AG09309 (cell line): ENCODE measurements at regions not wholly inside any gene's neighbourhood (a gene's known extent, or its start where the extent isn't known, plus 50 kb on each side); places are given as distances from the start of the nearest gene placed in this dataset.

Source experiments
- DNase-seq: peaks from one replicate; pipeline ENCODE4 v3.0.0-alpha.2; 2010; ENCODE audit warnings: low read depth
- H3K4me3 ChIP-seq: 2 replicates; pipeline ENCODE4 v1.5.1; 2011; ENCODE audit warnings: mild to moderate bottlenecking, low read depth, low read length, moderate library complexity; ENCODE audit not compliant: control insufficient read depth
- TF ChIP-seq, protein P1 (sequence below): IDR thresholded peaks from 2 replicates; pipeline ENCODE4 v1.5.1; 2011; ENCODE audit warnings: mild to moderate bottlenecking, low read depth, low read length, inconsistent platforms; ENCODE audit not compliant: insufficient read depth, control insufficient read depth; ENCODE audit errors: missing control alignments

GRCh38 chr13:89609318-89609717 is 1738.2 kb upstream of the MIR17HG start:
- TF ChIP-seq, protein P1, sequence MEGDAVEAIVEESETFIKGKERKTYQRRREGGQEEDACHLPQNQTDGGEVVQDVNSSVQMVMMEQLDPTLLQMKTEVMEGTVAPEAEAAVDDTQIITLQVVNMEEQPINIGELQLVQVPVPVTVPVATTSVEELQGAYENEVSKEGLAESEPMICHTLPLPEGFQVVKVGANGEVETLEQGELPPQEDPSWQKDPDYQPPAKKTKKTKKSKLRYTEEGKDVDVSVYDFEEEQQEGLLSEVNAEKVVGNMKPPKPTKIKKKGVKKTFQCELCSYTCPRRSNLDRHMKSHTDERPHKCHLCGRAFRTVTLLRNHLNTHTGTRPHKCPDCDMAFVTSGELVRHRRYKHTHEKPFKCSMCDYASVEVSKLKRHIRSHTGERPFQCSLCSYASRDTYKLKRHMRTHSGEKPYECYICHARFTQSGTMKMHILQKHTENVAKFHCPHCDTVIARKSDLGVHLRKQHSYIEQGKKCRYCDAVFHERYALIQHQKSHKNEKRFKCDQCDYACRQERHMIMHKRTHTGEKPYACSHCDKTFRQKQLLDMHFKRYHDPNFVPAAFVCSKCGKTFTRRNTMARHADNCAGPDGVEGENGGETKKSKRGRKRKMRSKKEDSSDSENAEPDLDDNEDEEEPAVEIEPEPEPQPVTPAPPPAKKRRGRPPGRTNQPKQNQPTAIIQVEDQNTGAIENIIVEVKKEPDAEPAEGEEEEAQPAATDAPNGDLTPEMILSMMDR = no peak
- DNase-seq = no peak
- H3K4me3 ChIP-seq = no peak overlapping the region

- no peak overlapping the region for H3K4me3 ChIP-seq
- TF ChIP-seq, protein P1 = no peak
- DNase-seq = no peak
Observed at GRCh38 chr13:89610331-89610730, 1737.2 kb upstream of the MIR17HG start.

DNA sequence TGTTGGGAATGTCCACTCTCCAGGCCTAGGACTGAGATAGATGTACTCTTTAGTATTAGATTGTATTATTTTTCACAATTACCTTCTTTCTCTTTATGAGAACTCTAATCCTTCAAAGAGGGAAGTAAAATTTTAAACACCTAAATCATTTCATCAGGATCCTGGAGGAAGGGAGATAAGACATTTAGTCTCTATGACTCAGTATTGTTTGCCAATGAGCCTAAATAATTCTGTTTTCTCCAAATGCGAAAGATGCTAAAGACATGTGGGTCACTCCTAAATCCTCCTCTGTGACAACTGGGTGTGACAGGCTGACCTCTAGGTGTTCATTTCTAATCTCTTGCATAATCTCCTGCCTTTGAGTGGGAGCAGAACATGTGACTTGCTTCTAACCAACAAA is 1736.6 kb upstream of the MIR17HG start:
- TF ChIP-seq, protein P1 = no peak

GRCh38 chr13:89627996-89628395 is 1719.5 kb upstream of the MIR17HG start:
- no peak overlapping the region for H3K4me3 ChIP-seq
- no peak for DNase-seq
- TF ChIP-seq, protein P1 = no peak

More for the DNA sequence above, 1736.6 kb upstream of the MIR17HG start:
- H3K4me3 ChIP-seq = no peak overlapping the region
- DNase-seq = no peak

DNA sequence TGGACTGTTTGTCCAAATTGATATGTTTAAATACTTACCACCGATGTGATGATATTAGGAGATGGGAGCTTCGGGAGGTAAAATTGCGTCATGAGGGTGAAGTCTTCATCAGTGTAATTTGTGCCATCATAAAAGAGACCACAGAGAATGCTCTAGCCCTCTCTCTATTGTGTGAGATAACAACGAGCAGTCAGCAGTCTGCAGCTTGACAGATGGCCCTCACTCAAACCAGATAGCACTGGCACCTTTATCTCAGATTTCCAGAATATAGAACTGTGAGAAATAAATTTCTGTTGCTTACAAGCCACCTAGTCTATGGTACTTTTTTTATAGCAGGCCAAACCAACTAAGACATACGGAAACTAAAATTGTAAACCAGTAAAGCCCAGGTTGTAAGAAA is 1718.9 kb upstream of the MIR17HG start:
- no peak overlapping the region for H3K4me3 ChIP-seq
- TF ChIP-seq, protein P1 = no peak
- no peak for DNase-seq

DNA sequence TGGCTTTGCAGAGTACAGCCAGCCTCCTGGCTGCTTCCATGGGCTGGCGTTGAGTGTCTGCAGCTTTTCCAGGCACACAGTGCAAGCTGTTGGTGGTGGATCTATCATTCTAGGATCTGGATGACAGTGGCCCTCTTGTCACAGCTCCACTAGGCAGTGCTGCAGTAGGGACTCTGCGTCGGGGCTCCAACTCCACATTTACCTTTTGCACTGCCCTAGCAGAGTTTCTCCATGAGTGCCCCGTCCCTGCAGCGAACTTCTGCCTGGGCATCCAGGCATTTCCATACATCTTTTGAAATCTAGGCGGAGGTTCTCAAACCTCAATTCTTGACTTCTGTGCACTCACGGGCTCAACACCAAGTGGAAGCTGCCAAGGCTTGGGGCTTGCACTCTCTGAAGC is 1697.3 kb upstream of the MIR17HG start:
- DNase-seq = no peak
- H3K4me3 ChIP-seq = no peak overlapping the region
- TF ChIP-seq, protein P1 = no peak

DNA sequence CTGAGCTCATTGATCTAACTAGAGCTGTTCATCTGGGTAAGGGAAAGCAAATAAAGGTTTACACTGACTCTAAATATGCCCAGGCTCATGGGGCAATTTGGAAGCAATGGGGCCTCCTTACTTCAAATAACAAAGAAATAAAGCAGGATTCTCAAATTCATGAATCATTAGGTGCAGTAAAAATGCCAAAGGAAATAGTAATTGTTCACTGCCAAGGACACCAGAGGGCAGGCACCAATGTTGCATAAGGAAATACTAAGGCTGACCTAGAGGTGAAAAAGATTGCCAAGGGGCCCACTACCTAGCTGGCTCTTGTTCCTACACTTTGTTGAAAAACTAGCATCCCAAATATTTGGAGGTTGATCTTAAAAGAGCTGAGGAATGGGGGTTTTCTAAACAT is 1686.7 kb upstream of the MIR17HG start:
- TF ChIP-seq, protein P1 = no peak
- H3K4me3 ChIP-seq = no peak overlapping the region
- no peak for DNase-seq
